ENCODE measurements at regions not wholly inside any gene's neighbourhood (a gene's known extent, or its start where the extent isn't known, plus 50 kb on each side); places are given as distances from the start of the nearest gene placed in this dataset.
"Not testable (repeated sequence)": the region's sequence is repeated elsewhere in the genome, so short reads cannot be mapped to it uniquely, and the experiment has no call there.

DNA sequence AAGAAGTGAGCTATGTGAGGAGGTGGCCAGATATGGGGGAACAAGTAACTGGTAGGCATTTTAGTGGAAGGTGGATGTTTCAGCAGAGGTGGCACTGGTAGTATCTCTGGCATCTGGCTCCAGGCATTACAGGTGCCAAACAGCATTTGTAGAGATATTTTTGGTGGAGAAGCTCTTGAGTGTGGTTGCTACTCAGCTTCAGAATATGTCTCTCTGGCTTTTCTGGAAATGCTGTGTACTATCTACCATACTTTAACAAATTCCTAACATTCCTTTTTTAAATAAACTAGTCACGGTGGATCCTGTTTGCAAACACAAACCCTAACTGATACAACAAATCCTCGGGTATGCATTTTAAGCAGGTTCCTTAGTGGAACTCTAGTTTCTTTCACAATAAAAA lies 128.0 kb downstream of the BARX2 start:
- no peak overlapping the region for H3K27ac Mint-ChIP-seq
- no peak overlapping the region for H3K4me3 Mint-ChIP-seq
- no peaks in the 10 kb centered on the region for H3K36me3 Mint-ChIP-seq (ENCODE audit: low read depth)

DNA sequence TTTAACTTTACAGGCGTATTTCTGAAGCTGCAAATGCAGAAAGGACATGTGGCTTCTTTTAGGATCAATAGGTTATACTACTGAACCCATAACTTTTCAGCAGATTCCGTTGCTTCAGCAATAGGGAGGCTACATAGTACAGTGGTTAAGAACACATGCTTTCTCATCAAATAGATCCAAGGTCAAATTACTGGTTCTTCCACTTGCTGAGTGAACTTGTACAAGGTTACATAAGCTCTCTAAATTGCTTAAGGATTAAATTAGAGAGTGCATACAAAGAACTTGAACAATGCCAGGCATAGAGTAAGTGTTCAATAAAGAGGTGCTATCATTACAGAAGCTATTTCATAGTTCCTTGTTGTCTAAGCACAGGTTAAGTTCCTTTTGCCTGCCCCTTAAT lies 129.6 kb downstream of the BARX2 start:
- H3K4me1 Mint-ChIP-seq (ENCODE audit: low read depth): no peaks in the 10 kb centered on the region

More for the DNA sequence above, 128.0 kb downstream of the BARX2 start:
- DNase-seq: no peak
- Mint-ChIP-seq H3K27me3 (no peaks in the 10 kb centered on the region), H3K4me1 (ENCODE audit: low read depth) (no peaks in the 10 kb centered on the region), H3K9me3 (peaks cover 16% of the 10 kb centered on the region)

DNA sequence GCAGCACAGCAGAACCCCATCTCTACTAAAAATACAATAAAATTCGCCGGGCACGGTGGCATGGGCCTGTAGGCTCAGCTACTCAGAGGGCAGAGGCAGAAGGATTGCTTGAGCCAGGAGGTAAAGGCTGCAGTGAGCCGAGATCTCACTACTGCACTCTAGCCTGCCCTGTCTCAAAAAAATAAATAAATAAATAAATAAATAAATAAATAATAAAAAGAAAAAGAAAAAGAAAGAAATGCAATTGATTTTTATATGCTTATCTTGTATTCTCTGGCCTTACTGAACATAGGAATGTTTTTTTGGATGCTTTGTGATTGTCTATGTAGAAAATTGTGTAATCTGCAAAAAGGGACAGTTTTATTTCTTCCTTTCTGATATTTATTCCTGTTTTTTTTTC lies 132.5 kb downstream of the BARX2 start:
- Mint-ChIP-seq H3K9me3 (peaks cover 6% of the 10 kb centered on the region), H3K27me3 (no peaks in the 10 kb centered on the region), H3K36me3 (ENCODE audit: low read depth) (no peaks in the 10 kb centered on the region), H3K4me1 (ENCODE audit: low read depth) (no peaks in the 10 kb centered on the region), H3K27ac (no peak overlapping the region), H3K4me3 (no peak overlapping the region)
- no peak for DNase-seq

More for the DNA sequence above, 129.6 kb downstream of the BARX2 start:
- Mint-ChIP-seq H3K27ac (no peak overlapping the region), H3K4me3 (no peak overlapping the region), H3K9me3 (peaks cover 12% of the 10 kb centered on the region), H3K36me3 (ENCODE audit: low read depth) (no peaks in the 10 kb centered on the region), H3K27me3 (no peaks in the 10 kb centered on the region)
- no peak for DNase-seq

DNA sequence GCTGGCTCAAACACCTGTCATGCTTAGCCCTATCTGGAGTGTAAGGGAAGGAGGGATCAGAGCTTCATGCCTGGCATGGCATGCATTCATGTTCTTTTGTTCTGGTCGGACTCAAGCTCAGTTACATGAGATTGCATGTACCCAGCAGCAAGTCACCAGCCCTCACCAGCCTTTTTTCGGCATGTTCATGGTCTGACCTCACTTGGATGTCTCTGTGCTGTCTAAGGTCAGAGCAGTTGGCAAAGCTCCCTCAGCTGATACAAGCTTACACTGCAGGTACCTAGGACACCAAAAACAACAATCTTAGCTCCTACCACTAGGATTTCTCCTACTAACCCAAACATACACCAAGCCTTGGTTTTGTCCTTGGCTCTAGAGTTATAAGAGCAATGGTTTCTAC lies 152.6 kb downstream of the BARX2 start:
- H3K27ac Mint-ChIP-seq: no peak overlapping the region
- no peaks in the 10 kb centered on the region for H3K36me3 Mint-ChIP-seq (ENCODE audit: low read depth)
- H3K4me3 Mint-ChIP-seq: no peak overlapping the region
- H3K4me1 Mint-ChIP-seq (ENCODE audit: low read depth): no peaks in the 10 kb centered on the region
- DNase-seq: no peak
- peaks cover 6% of the 10 kb centered on the region for H3K9me3 Mint-ChIP-seq
- H3K27me3 Mint-ChIP-seq: no peaks in the 10 kb centered on the region

DNA sequence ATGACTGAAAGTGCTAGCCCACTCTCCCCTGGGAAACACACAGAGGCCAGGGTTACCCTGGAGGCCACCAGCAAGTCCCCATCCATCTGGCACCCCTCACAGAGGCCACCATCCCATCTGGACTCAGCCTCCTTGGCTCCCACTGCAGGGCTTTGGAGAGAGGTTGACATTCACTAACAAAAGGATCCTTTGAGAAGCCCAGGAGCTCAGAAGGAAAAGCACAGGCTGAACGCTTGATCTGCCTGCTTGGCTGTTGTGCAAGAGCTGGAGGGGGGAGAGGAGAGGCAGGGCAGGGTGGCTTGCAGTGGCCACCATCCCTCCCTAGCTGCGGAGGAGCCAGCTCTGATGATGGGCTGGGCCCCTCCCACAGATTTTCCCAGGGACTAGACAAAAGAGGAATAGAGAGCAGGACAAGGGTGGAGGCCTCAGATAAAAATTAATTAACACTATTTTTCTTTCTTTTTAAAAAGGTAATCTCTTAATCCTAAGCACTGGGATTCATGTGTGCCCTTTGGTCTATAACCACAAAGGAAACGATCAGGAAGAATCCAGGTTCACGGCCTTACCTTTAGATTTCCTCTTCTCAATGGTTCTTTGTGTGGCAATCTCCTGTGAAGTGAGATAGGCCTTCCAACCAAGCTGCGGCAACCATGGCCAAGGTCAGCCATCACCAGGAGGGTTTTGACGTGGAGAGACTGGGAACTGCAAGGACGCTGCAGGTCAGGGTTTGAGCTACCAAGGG lies 154.7 kb downstream of the BARX2 start:
- Mint-ChIP-seq H3K9me3 (peaks cover 10% of the 10 kb centered on the region), H3K4me1 (ENCODE audit: low read depth) (no peaks in the 10 kb centered on the region), H3K36me3 (ENCODE audit: low read depth) (no peaks in the 10 kb centered on the region), H3K4me3 (no peak overlapping the region), H3K27ac (no peak overlapping the region), H3K27me3 (no peaks in the 10 kb centered on the region)
- no peak for DNase-seq

DNA sequence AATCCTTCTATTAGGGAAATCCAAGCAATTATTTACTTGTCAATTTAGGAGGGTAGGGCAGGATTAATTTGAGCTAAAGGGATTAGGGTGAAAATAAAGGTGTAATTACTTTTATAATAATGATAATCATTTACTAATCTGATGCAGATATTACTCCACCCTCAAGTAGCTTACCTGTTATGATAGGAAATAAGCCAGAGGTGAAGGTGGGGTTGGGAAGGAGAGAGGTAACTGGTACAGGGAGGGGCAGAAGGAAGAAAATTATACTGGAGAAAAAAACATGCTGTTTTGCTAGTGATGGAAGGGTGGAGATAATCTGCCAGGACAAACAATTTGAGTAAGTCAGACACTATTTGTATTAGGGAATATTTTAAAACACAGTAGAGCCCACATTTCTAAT lies 157.7 kb downstream of the BARX2 start:
- no peak for DNase-seq
- Mint-ChIP-seq H3K4me1 (ENCODE audit: low read depth) (no peaks in the 10 kb centered on the region), H3K27ac (no peak overlapping the region), H3K9me3 (peaks cover 23% of the 10 kb centered on the region), H3K36me3 (ENCODE audit: low read depth) (no peaks in the 10 kb centered on the region), H3K4me3 (no peak overlapping the region), H3K27me3 (peaks cover 3% of the 10 kb centered on the region)

DNA sequence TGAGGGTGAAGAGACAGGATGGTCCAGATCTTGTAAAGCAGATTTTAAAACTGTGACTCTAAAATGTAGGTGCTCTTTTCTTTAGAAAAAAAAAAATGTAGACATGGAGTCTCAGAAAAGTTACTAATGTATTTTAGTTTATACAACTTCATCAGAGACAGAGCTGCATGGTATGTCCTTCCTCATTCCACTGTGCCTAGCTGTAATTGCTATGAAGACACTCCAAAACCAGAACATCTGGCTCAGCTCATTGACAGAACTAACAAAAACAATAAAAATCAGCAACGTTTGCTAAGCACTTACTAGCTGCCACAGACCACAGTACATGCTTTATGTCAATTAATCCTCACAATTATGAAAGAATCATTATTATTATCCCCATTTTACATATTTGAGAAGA lies 160.7 kb downstream of the BARX2 start:
- no peaks in the 10 kb centered on the region for H3K36me3 Mint-ChIP-seq (ENCODE audit: low read depth)
- peaks cover 3% of the 10 kb centered on the region for H3K27me3 Mint-ChIP-seq
- H3K9me3 Mint-ChIP-seq: peaks cover 33% of the 10 kb centered on the region
- H3K4me1 Mint-ChIP-seq (ENCODE audit: low read depth): no peaks in the 10 kb centered on the region
- H3K27ac Mint-ChIP-seq: no peak overlapping the region
- DNase-seq: no peak
- H3K4me3 Mint-ChIP-seq: no peak overlapping the region

DNA sequence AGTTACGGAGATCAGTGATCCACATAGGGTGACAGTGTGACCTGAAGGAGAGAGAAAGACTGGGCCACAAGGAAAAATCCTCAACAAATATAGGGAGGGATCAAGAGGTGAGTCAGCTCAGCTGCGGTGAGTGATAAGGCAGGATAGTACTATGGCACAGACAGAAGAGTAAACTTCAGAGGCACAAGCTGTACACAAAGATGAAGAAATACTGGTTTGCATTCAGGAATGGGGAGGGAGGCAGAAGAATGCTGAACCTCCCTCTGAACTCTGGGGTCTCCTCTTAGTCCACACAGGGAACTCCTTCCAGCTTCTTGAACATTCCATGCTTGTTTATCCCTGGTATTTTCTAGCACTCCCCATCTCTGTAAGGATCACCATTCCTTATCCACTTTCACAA lies 162.7 kb downstream of the BARX2 start:
- no peaks in the 10 kb centered on the region for H3K4me1 Mint-ChIP-seq (ENCODE audit: low read depth)
- H3K27me3 Mint-ChIP-seq: peaks cover 9% of the 10 kb centered on the region
- no peak overlapping the region for H3K4me3 Mint-ChIP-seq
- no peak for DNase-seq
- no peaks in the 10 kb centered on the region for H3K36me3 Mint-ChIP-seq (ENCODE audit: low read depth)
- H3K27ac Mint-ChIP-seq: no peak overlapping the region
- peaks cover 32% of the 10 kb centered on the region for H3K9me3 Mint-ChIP-seq

DNA sequence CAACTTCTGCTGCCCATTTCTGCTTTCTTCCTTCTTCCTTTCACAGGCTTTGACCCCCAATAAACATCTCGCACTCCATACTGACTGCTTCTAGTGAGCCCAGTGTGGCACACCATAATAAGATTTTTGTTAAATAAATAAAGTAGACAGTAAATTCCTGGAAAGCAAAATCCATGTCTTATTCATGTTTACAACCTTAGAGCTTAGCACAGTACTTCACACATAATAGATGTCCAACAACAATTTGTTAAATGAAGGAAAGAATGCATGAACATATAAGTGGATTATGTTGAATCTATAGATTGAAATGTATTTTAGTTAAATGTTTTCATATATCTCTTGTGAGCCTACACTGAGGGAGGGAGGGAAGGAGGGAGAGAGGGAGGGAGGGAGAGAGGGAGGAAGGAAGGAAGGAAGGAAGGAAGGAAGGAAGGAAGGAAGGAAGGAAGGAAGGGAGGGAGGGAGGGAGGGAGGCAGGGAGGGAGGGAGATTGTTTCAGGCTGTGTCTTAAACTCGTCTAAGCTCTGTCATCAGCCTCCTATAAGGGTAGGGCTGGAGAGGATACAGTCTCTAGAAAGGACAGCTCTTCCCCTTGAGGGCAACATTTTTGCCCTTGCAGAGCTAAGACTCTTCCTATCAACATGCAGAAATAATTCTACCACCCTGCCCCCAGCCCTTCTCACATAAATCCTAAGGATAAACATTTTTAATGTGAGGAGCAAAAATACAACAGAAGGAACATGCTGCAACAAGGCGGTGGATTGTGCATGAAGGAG lies 168.1 kb downstream of the BARX2 start:
- H3K27ac Mint-ChIP-seq: no peak overlapping the region
- peaks cover 8% of the 10 kb centered on the region for H3K9me3 Mint-ChIP-seq
- peaks cover 9% of the 10 kb centered on the region for H3K27me3 Mint-ChIP-seq
- no peaks in the 10 kb centered on the region for H3K4me1 Mint-ChIP-seq (ENCODE audit: low read depth)
- no peak for DNase-seq
- H3K4me3 Mint-ChIP-seq: no peak overlapping the region
- no peaks in the 10 kb centered on the region for H3K36me3 Mint-ChIP-seq (ENCODE audit: low read depth)

DNA sequence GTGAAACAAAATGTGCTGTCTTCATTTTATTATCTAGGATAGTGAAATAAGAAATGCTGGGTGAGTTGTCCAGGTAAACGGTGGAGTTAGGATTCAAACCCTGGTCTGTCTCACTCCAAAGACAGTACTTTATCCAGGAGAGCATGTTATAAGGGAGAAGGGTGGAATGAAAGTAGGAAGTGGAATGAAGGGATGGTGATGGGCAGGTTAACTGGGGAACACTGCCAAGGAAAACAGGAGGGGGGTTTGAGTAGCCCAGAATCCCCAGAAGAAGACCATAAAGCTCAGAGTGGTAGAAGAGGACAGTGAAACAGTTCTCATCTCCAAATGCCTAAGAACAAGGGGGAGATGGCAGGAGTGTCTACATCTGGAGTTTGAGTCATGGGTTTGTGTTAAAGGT lies 169.0 kb downstream of the BARX2 start:
- DNase-seq: no peak
- H3K36me3 Mint-ChIP-seq (ENCODE audit: low read depth): no peaks in the 10 kb centered on the region
- peaks cover 9% of the 10 kb centered on the region for H3K27me3 Mint-ChIP-seq
- no peak overlapping the region for H3K4me3 Mint-ChIP-seq
- H3K4me1 Mint-ChIP-seq (ENCODE audit: low read depth): no peaks in the 10 kb centered on the region
- no peak overlapping the region for H3K27ac Mint-ChIP-seq
- peaks cover 8% of the 10 kb centered on the region for H3K9me3 Mint-ChIP-seq

DNA sequence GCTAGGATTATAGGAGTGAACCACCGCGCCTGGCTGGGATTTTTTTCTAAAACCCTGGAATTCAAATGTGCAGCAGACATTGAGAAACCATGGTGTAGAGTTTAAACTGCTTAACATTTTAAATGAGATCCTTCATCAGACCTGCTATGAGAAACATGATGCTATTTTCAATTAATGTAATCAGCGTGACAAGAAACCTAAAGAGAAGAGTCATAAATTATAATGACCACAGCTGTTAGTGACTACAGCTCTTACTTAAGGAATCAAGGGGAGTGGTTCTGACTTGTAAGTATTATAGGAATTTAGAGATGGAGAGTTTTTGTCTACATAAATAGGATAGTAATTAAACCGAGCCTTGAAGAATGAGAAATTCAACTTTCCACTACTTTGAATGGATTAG lies 170.6 kb downstream of the BARX2 start:
- Mint-ChIP-seq H3K9me3 (peaks cover 8% of the 10 kb centered on the region), H3K27ac (no peak overlapping the region), H3K27me3 (peaks cover 9% of the 10 kb centered on the region), H3K4me3 (no peak overlapping the region), H3K4me1 (ENCODE audit: low read depth) (no peaks in the 10 kb centered on the region), H3K36me3 (ENCODE audit: low read depth) (no peaks in the 10 kb centered on the region)
- DNase-seq: no peak

DNA sequence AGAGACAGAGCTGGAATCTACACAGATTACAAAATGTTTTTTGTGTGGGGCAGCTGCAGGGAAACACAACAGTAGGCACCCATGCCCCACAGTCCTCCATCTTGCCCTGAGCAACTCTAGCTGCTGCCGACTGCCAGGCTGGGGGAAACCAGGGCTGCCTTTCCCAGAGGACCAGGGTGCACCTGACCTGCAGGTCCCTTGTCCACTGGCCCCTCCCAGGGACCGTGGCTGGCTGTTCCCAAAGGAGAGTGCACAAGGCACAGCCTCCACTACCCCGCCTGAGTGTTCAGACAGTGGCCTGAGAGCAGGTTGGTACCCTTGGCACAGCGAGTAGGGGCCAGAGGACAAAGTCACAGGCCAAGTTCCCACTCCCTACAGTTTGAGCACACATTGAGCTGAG lies 181.8 kb downstream of the BARX2 start:
- no peaks in the 10 kb centered on the region for H3K9me3 Mint-ChIP-seq
- H3K36me3 Mint-ChIP-seq (ENCODE audit: low read depth): no peaks in the 10 kb centered on the region
- no peak overlapping the region for H3K4me3 Mint-ChIP-seq
- H3K27ac Mint-ChIP-seq: no peak overlapping the region
- DNase-seq: no peak
- H3K4me1 Mint-ChIP-seq (ENCODE audit: low read depth): no peaks in the 10 kb centered on the region
- H3K27me3 Mint-ChIP-seq: peaks cover 8% of the 10 kb centered on the region

DNA sequence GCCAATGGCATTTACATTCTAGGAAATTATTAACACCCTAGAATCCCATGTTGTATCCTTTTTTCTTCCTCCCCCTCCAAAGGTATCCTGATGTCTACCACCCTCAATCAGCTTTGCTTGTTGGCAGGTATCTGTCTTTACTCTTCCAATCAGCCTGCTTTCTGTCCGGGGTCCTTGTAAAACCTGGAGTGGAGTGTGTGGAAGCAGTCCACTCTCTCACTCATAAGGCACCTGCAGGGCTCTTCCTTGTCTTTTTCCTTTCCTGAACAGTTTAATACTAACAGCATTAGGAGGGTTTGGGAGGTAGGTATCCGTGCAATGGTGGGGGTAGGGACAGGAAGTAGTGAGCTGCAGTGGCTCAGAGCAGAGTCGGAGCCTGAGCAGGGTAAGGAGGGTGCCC lies 193.4 kb downstream of the BARX2 start:
- H3K27ac Mint-ChIP-seq: no peak overlapping the region
- H3K9me3 Mint-ChIP-seq: peaks cover 6% of the 10 kb centered on the region
- no peak overlapping the region for H3K4me3 Mint-ChIP-seq
- DNase-seq: no peak
- no peaks in the 10 kb centered on the region for H3K36me3 Mint-ChIP-seq (ENCODE audit: low read depth)
- no peaks in the 10 kb centered on the region for H3K4me1 Mint-ChIP-seq (ENCODE audit: low read depth)
- H3K27me3 Mint-ChIP-seq: no peaks in the 10 kb centered on the region

DNA sequence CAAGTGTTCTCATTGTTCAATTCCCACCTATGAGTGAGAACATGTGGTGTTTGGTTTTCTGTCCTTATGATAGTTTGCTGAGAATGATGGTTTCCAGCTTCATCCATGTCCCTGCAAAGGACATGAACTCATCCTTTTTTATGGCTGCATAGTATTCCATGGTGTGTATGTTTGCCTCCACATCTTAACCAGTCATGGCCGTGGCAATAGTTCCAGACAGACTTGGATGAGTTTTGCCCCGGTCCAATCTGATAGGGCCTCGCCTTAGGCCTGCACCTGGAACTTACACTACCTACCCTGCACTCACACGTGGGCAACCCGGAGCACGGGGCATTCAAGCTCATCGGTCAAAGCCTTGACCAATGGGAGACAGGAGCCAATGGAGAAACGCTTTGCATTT lies 197.0 kb downstream of the BARX2 start:
- DNase-seq; H3K4me1 Mint-ChIP-seq (ENCODE audit: low read depth); H3K4me3 Mint-ChIP-seq; H3K27me3 Mint-ChIP-seq; H3K27ac Mint-ChIP-seq; H3K36me3 Mint-ChIP-seq (ENCODE audit: low read depth): not testable (repeated sequence)
- H3K9me3 Mint-ChIP-seq: peaks cover 18% of the 10 kb centered on the region

DNA sequence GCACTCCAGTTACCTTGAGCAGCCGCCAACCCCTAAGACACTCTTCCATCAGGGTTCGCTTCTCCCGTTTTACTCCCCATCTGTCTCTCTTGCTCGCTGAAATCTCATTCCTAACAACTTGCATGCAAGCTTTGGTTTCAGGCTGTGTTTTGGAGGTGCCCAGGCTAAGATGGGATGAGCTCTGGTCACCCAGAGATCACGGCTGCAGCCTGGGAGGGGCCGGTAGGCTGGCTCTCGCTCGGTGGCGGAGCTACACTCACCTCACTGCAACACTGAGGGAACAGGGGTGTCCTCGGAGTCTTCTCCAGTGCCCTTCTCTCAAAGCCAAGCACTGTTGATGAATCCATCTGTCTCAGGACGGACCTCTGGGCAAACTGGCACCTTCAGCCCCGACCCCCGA lies 197.5 kb downstream of the BARX2 start:
- H3K27ac Mint-ChIP-seq: no peak overlapping the region
- H3K4me3 Mint-ChIP-seq: no peak overlapping the region
- DNase-seq: no peak
- peaks cover 6% of the 10 kb centered on the region for H3K27me3 Mint-ChIP-seq
- no peaks in the 10 kb centered on the region for H3K36me3 Mint-ChIP-seq (ENCODE audit: low read depth)
- no peaks in the 10 kb centered on the region for H3K4me1 Mint-ChIP-seq (ENCODE audit: low read depth)
- peaks cover 18% of the 10 kb centered on the region for H3K9me3 Mint-ChIP-seq

Data from activated T-cell treated with anti-CD3 and anti-CD28 coated beads, Interleukin-2, amount 50 U/mL, for 24 hours (primary cell).